NB4 (cell line): ENCODE measurements at regions not wholly inside any gene's neighbourhood (a gene's known extent, or its start where the extent isn't known, plus 50 kb on each side); places are given as distances from the start of the nearest gene placed in this dataset.

Source experiments
- DNase-seq: peaks from one replicate; pipeline ENCODE4 v3.0.0; 2010; ENCODE audit warnings: low read depth
- H3K4me3 ChIP-seq: one replicate; pipeline ENCODE4 v1.5.1; 2011; ENCODE audit warnings: mild to moderate bottlenecking, low read depth, low read length, moderate library complexity
- CTCF ChIP-seq: IDR thresholded peaks from one replicate; pipeline ENCODE4 v1.5.1; 2012; ENCODE audit warnings: low read depth, low read length
- MAX ChIP-seq: IDR thresholded peaks from 2 replicates; pipeline ENCODE4 v1.6.1; 2011; ENCODE audit warnings: low read depth, low read length
- MYC ChIP-seq: IDR thresholded peaks from 2 replicates; pipeline ENCODE4 v1.6.1; 2011; ENCODE audit warnings: low read depth, low read length
- POLR2A ChIP-seq: IDR thresholded peaks from 2 replicates; pipeline ENCODE4 v1.6.1; 2011; ENCODE audit warnings: mild to moderate bottlenecking; ENCODE audit not compliant: insufficient read length; ENCODE audit errors: extremely low read depth

DNA sequence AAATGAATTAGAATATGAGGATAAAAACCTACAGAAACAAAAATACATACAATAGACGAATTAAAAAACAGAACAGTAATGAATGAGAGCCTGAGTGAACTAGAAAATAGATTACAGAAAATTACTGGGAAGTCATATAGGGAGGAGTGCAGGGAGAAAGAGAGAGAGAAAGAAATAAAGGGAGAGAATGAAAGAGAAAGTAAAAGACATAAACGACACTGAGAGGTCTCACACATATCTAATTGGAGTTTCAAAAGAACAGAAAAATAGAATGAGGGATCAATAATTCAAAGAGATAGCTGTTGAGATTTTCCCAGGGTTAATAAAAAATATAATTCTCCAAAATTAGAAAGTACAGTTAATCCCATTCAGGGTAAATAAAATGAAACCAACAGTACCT, 156.4 kb upstream of the FTMT start:
- H3K4me3 ChIP-seq: no peak overlapping the region
- no peak for DNase-seq
- TF ChIP-seq MYC: no peak
- no peak for TF ChIP-seq MAX
- TF ChIP-seq POLR2A: no peak
- TF ChIP-seq CTCF: no peak

- no peak for DNase-seq
- H3K4me3 ChIP-seq: no peak overlapping the region
- no peak for TF ChIP-seq MAX
- no peak for TF ChIP-seq POLR2A
- TF ChIP-seq CTCF: no peak
- no peak for TF ChIP-seq MYC
Measured at GRCh38 chr5:121698690-121699089, 153.0 kb upstream of the FTMT start.

- H3K4me3 ChIP-seq: no peak overlapping the region
- no peak for DNase-seq
- TF ChIP-seq MYC (no peak), POLR2A (no peak)
Measured at GRCh38 chr5:121701731-121702130, 150.0 kb upstream of the FTMT start.

DNA sequence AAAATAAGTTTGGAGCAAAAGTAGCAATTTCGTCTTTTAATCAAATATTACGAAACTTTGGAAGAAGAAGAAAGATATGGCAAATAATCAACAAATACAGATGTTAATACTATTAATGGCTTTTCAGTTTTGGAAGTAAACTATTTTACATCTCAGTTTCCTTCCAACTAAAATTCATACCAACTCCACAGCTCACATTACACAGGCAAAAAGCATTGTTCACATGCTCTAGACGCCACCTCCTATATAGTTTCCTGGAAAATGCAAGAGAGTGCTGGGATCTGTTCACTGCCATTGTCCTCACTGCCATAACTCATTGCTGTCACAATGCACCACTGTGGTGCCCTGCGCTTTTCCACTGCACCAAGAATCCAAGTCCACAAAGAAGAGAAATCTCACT, 149.0 kb upstream of the FTMT start:
- no peak for DNase-seq
- no peak overlapping the region for H3K4me3 ChIP-seq
- TF ChIP-seq POLR2A: no peak
- no peak for TF ChIP-seq CTCF
- no peak for TF ChIP-seq MAX
- no peak for TF ChIP-seq MYC

GRCh38 chr5:121704291-121704690, 147.4 kb upstream of the FTMT start:
- TF ChIP-seq CTCF: no peak
- TF ChIP-seq MAX: no peak
- no peak for TF ChIP-seq MYC
- TF ChIP-seq POLR2A: no peak
- no peak for DNase-seq
- no peak overlapping the region for H3K4me3 ChIP-seq

DNA sequence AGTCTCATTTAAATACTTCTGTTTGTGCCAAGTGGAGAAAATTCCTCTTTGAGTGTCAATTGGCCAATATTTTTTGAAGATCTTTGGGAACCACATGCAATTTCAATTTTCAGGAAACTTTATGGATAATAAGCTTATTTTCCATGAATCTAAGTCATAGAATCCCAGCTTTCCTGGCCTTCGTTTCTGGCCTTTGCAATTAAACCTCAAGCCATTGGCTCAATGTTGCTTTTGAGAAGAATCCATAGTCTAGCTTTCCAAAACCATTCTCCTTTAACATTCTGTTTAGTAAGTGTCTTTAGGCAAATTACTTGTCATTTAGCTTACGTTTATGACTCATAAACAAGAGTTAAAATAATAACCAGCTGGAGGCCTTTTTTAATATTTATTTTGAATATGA, 145.0 kb upstream of the FTMT start:
- H3K4me3 ChIP-seq: no peak overlapping the region
- no peak for TF ChIP-seq POLR2A
- no peak for TF ChIP-seq MYC
- no peak for TF ChIP-seq CTCF
- no peak for TF ChIP-seq MAX
- no peak for DNase-seq
